Activated naive CD4-positive, alpha-beta T cell treated with anti-CD3 and anti-CD28 coated beads for 36 hours (primary cell): ENCODE measurements at regions not wholly inside any gene's neighbourhood (a gene's known extent, or its start where the extent isn't known, plus 50 kb on each side); places are given as distances from the start of the nearest gene placed in this dataset.

ENCODE experiments used
- CTCF ChIA-PET: fragments of 350-600 bp; sonication (Branson Sonifier 250); formaldehyde crosslinking; loops from one replicate; lab custom pipeline; 2021; ENCODE audit warnings: antibody characterized with exemption; lab: Charles Lee
- DNase-seq: peaks from one replicate; pipeline ENCODE4 v3.0.0-alpha.2; 2020
- H3K27ac Mint-ChIP-seq: one replicate; pipeline ENCODE4 v1.8.0; 2021; ENCODE audit warnings: mild to moderate bottlenecking, mixed read lengths
- H3K27me3 Mint-ChIP-seq: one replicate; pipeline ENCODE4 v1.8.0; 2021; ENCODE audit warnings: low read depth, mixed read lengths
- H3K36me3 Mint-ChIP-seq: one replicate; pipeline ENCODE4 v1.8.0; 2021; ENCODE audit warnings: low read depth, mixed read lengths
- H3K4me1 Mint-ChIP-seq: one replicate; pipeline ENCODE4 v1.8.0; 2021; ENCODE audit warnings: low read depth, mixed read lengths
- H3K4me3 Mint-ChIP-seq: one replicate; pipeline ENCODE4 v1.8.0; 2021; ENCODE audit warnings: mild to moderate bottlenecking, moderate library complexity, mixed read lengths
- H3K9me3 Mint-ChIP-seq: one replicate; pipeline ENCODE4 v1.8.0; 2021; ENCODE audit warnings: mixed read lengths
- intact Hi-C: fragments of 100-400 bp; cut with micrococcal nuclease; formaldehyde crosslinking; loops from one replicate; pipeline ENCODE4 v1.15.1; 2023

DNA sequence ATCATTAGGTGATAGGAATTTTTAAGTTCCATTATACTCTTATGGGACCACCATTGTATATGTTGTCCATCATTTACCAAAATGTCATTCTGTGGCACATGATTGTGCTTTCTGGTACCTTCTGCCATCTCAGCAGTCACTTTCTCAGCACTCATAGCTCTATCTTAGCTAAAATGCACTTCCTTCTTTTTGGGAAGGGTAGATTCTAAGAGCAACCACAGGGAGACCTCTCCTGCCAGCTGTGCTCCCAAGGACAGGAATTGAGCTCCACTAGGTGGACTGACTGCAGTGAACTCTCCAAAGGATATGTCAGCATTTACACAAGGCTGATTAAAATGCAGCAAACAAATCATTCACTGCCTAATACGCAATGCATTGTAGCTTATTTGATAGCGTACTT is 91.8 kb upstream of the OBI1 start:
- H3K4me3 Mint-ChIP-seq: no peak overlapping the region

GRCh38 chr13:78743973-78744372 is 85.0 kb upstream of the OBI1 start:
- no peak for DNase-seq
- no peak overlapping the region for H3K4me3 Mint-ChIP-seq
- CTCF ChIA-PET: no interaction called here
- no peaks in the 10 kb centered on the region for H3K36me3 Mint-ChIP-seq
- intact Hi-C loops: no loop called here
- H3K27ac Mint-ChIP-seq: no peak overlapping the region
- peaks cover 14% of the 10 kb centered on the region for H3K27me3 Mint-ChIP-seq
- H3K4me1 Mint-ChIP-seq: no peaks in the 10 kb centered on the region
- H3K9me3 Mint-ChIP-seq: no peaks in the 10 kb centered on the region

More for the DNA sequence above, 91.8 kb upstream of the OBI1 start:
- intact Hi-C loops: no loop called here
- DNase-seq: no peak
- Mint-ChIP-seq H3K4me1 (no peaks in the 10 kb centered on the region), H3K27ac (no peak overlapping the region), H3K36me3 (no peaks in the 10 kb centered on the region), H3K27me3 (peaks cover 15% of the 10 kb centered on the region), H3K9me3 (no peaks in the 10 kb centered on the region)
- CTCF ChIA-PET: no interaction called here

- Mint-ChIP-seq H3K4me3 (no peak overlapping the region), H3K36me3 (no peaks in the 10 kb centered on the region), H3K4me1 (no peaks in the 10 kb centered on the region), H3K27me3 (peaks cover 7% of the 10 kb centered on the region), H3K9me3 (no peaks in the 10 kb centered on the region), H3K27ac (no peak overlapping the region)
- no peak for DNase-seq
- CTCF ChIA-PET: interaction anchor here (0.7 kb wide), 1 partner anchor 849 kb away, joined by 3 read pairs; no protein-coding TSS in a partner anchor
- intact Hi-C loops: no loop called here
These were observed 83.7 kb upstream of the OBI1 start for GRCh38 chr13:78742659-78743058.

- no peaks in the 10 kb centered on the region for H3K36me3 Mint-ChIP-seq
- H3K4me1 Mint-ChIP-seq: no peaks in the 10 kb centered on the region
- intact Hi-C loops: no loop called here
- no peak for DNase-seq
- no peak overlapping the region for H3K4me3 Mint-ChIP-seq
- no peak overlapping the region for H3K27ac Mint-ChIP-seq
- CTCF ChIA-PET: no interaction called here
- no peaks in the 10 kb centered on the region for H3K9me3 Mint-ChIP-seq
- peaks cover 5% of the 10 kb centered on the region for H3K27me3 Mint-ChIP-seq
These were observed 77.2 kb upstream of the OBI1 start for GRCh38 chr13:78736142-78736541.

DNA sequence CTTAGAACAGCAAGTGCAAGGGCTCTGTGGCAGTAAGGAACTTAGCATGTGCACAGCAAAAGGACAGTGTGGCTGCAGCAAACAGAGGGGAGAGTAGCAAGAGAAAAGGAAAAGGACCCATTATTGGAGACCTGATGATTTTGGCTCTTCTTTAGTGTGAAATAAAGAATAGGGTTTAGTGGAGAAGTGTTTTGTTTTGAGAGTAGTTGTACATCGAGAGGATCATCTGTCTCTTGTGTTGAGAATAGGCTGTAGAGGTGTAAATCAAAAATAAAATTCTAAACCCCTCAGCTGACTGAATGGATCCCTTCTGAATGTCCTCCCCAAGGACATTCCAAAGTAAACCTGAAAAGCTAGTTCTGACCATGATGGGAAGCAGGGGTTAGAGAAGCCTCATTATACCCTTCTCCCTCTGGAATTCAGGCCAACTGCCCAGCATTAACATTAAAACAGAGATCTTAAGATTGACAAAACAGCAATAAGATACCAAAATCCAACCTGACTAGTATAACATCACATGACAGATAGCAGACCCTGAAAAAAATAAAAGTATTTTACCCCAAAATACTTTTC is 73.6 kb upstream of the OBI1 start:
- CTCF ChIA-PET: no interaction called here
- Mint-ChIP-seq H3K36me3 (no peaks in the 10 kb centered on the region), H3K27me3 (peaks cover 13% of the 10 kb centered on the region), H3K4me3 (no peak overlapping the region), H3K9me3 (no peaks in the 10 kb centered on the region), H3K27ac (no peak overlapping the region), H3K4me1 (no peaks in the 10 kb centered on the region)
- no peak for DNase-seq
- intact Hi-C loops: no loop called here

- no peaks in the 10 kb centered on the region for H3K4me1 Mint-ChIP-seq
- CTCF ChIA-PET: interaction anchor here (1.1 kb wide), 1 partner anchor 10 kb away, joined by 3 read pairs; no protein-coding TSS in a partner anchor
- H3K36me3 Mint-ChIP-seq: no peaks in the 10 kb centered on the region
- H3K27me3 Mint-ChIP-seq: peaks cover 11% of the 10 kb centered on the region
- H3K4me3 Mint-ChIP-seq: no peak overlapping the region
- no peak overlapping the region for H3K27ac Mint-ChIP-seq
- intact Hi-C loops: no loop called here
- DNase-seq: no peak
- no peaks in the 10 kb centered on the region for H3K9me3 Mint-ChIP-seq
These were observed 63.7 kb upstream of the OBI1 start for GRCh38 chr13:78722700-78723099.

- DNase-seq: no peak
- H3K4me1 Mint-ChIP-seq: peaks cover 5% of the 10 kb centered on the region
- H3K27me3 Mint-ChIP-seq: peaks cover 7% of the 10 kb centered on the region
- no peaks in the 10 kb centered on the region for H3K9me3 Mint-ChIP-seq
- no peaks in the 10 kb centered on the region for H3K36me3 Mint-ChIP-seq
- intact Hi-C loops: no loop called here
- H3K4me3 Mint-ChIP-seq: no peak overlapping the region
- no peak overlapping the region for H3K27ac Mint-ChIP-seq
- CTCF ChIA-PET: no interaction called here
These were observed 60.4 kb upstream of the OBI1 start for GRCh38 chr13:78719367-78719766.

GRCh38 chr13:78714717-78715116 is 55.8 kb upstream of the OBI1 start:
- H3K4me3 Mint-ChIP-seq: no peak overlapping the region
- peaks cover 5% of the 10 kb centered on the region for H3K4me1 Mint-ChIP-seq
- H3K9me3 Mint-ChIP-seq: no peaks in the 10 kb centered on the region
- CTCF ChIA-PET: no interaction called here
- DNase-seq: no peak
- intact Hi-C loops: no loop called here
- no peaks in the 10 kb centered on the region for H3K36me3 Mint-ChIP-seq
- H3K27me3 Mint-ChIP-seq: peaks cover 5% of the 10 kb centered on the region
- no peak overlapping the region for H3K27ac Mint-ChIP-seq

- CTCF ChIA-PET: interaction anchor here (0.6 to 1.2 kb wide), 3 partner anchors 10 to 35 kb away, joined by 3 read pairs; no protein-coding TSS in a partner anchor
- Mint-ChIP-seq H3K9me3 (no peaks in the 10 kb centered on the region), H3K36me3 (no peaks in the 10 kb centered on the region), H3K4me3 (no peak overlapping the region), H3K27me3 (peaks cover 11% of the 10 kb centered on the region), H3K27ac (no peak overlapping the region), H3K4me1 (peaks cover 5% of the 10 kb centered on the region)
- DNase-seq: no peak
- intact Hi-C loops: no loop called here
These were observed 53.9 kb upstream of the OBI1 start for GRCh38 chr13:78712831-78713230.

DNA sequence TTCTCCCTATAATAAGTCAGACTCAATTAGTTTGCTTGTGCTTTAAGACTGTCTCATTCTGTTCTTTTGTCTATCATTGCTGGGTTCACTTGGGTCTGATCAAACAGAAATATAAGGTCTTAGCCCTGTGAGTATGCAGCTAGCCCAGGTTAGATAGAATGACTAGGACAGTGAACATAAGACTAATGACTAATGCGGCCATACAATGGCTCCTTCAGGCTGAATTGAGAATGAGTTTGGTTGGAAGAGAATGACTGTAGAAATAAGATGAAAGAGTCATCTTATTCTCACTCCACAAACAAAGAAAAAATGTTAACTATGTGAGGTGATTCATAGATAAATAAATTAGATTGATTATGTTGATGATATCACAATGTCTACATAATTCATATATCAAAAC is 50.1 kb upstream of the OBI1 start:
- CTCF ChIA-PET: interaction anchor here (1.4 kb wide), 1 partner anchor 15 kb away, joined by 3 read pairs; no protein-coding TSS in a partner anchor
- Mint-ChIP-seq H3K27me3 (peaks cover 15% of the 10 kb centered on the region), H3K36me3 (no peaks in the 10 kb centered on the region), H3K27ac (no peak overlapping the region), H3K4me1 (no peaks in the 10 kb centered on the region), H3K4me3 (no peak overlapping the region), H3K9me3 (peaks cover 3% of the 10 kb centered on the region)
- DNase-seq: no peak
- intact Hi-C loops: no loop called here
